K562 (cell line): ENCODE measurements at regions not wholly inside any gene's neighbourhood (a gene's known extent, or its start where the extent isn't known, plus 50 kb on each side); places are given as distances from the start of the nearest gene placed in this dataset.

Experiments used
- ATAC-seq: fragments of 200-7000 bp; cut with Tn5 transposase; 3 replicates; pipeline ENCODE4 v1.9.1; 2020; ENCODE audit warnings: moderate library complexity
- BruUV-seq: library from RNA; stranded (reverse); fragments of 400-500 nt; replicated peaks from 2 replicates; lab custom pipeline; 2021; lab: Mats Ljungman, UMichigan
- CTCF ChIA-PET: fragments of 300-600 bp; formaldehyde crosslinking; extraction: SDS; loops from one replicate; lab custom pipeline; 2021; ENCODE audit warnings: low intra/inter-chr PET ratio; lab: Yijun Ruan, JAX
- POLR2A ChIA-PET: fragments of 300-600, 350-650 bp; sonication (Branson Sonifier 250); formaldehyde crosslinking; extraction: SDS; loops from one replicate; lab custom pipeline; 2021; ENCODE audit warnings: antibody characterized with exemption, inconsistent platforms; lab: Yijun Ruan, JAX
- DNase-seq, 4 experiments: peaks; one replicate each; pipeline versions ENCODE4 v3.0.0 to v3.0.0-alpha.2; 2011 to 2018; ENCODE audit warnings: low spot score in 3 of 4, mixed read lengths in 3 of 4; ENCODE audit errors: extremely low read depth in 1 of 4
- FAIRE-seq: peaks from 2 replicates; lab custom pipeline; 2011; peaks lifted over from hg19 to GRCh38; lab: Jason Lieb, UNC
- H2AFZ ChIP-seq: 2 replicates; pipeline ENCODE4 v1.6.0; 2011; ENCODE audit warnings: low read depth, low read length, control low read depth, inconsistent platforms
- H3K27ac ChIP-seq: fragments of 200-600 bp; 3 replicates; pipeline ENCODE4 v1.8.0; 2011; ENCODE audit warnings: low read depth, mild to moderate bottlenecking, control low read depth, inconsistent platforms, low read length, moderate library complexity, mixed read lengths; ENCODE audit errors: extremely low read depth
- H3K27me3 ChIP-seq, 2 experiments: fragments of 300-600 bp in 1 of 2; 2 replicates in 1 of 2; 3 replicates in 1 of 2; pipeline versions ENCODE4 v1.6.0 to v1.8.0; 2011; ENCODE audit warnings: inconsistent platforms in 2 of 2, low read length in 2 of 2, mild to moderate bottlenecking in 1 of 2, mixed read lengths in 1 of 2, moderate library complexity in 1 of 2; ENCODE audit not compliant: control insufficient read depth in 2 of 2, insufficient read depth in 2 of 2
- H3K36me3 ChIP-seq: fragments of 300-600 bp; 3 replicates; pipeline ENCODE4 v1.8.0; 2011; ENCODE audit warnings: mild to moderate bottlenecking, low read length, inconsistent platforms; ENCODE audit not compliant: control insufficient read depth, insufficient read depth
- H3K4me1 ChIP-seq, 2 experiments: fragments of 200-600 bp in 1 of 2; replicated peaks in 1 of 2; 2 replicates in 1 of 2; 3 replicates in 1 of 2; pipeline versions ENCODE4 v1.5.1 to v1.8.0; 2011; ENCODE audit warnings: inconsistent platforms in 2 of 2, low read length in 2 of 2, mild to moderate bottlenecking in 1 of 2, mixed read lengths in 1 of 2, moderate library complexity in 1 of 2; ENCODE audit not compliant: control insufficient read depth in 2 of 2, insufficient read depth in 2 of 2
- H3K4me2 ChIP-seq: 2 replicates; pipeline ENCODE4 v1.6.1; 2011; ENCODE audit warnings: low read length, control low read depth, inconsistent platforms, mixed read lengths; ENCODE audit not compliant: insufficient read depth
- H3K4me3 ChIP-seq: fragments of 200-600 bp; sonication (generic), shearing (Covaris generic); 2 replicates; pipeline ENCODE4 v1.5.1; 2016; ENCODE audit warnings: control low read depth, inconsistent platforms
- H3K79me2 ChIP-seq: fragments of 200-600 bp; 3 replicates; pipeline ENCODE4 v1.8.0; 2011; ENCODE audit warnings: low read length, inconsistent platforms; ENCODE audit not compliant: control insufficient read depth, insufficient read depth
- H3K9ac ChIP-seq, 2 experiments: 2 replicates each; pipeline versions ENCODE4 v1.6.0 to v1.6.1; 2011; ENCODE audit warnings: low read depth in 2 of 2, low read length in 2 of 2, control low read depth in 1 of 2, inconsistent platforms in 1 of 2, mild to moderate bottlenecking in 1 of 2, mixed read lengths in 1 of 2; ENCODE audit not compliant: insufficient read depth in 1 of 2
- H3K9me1 ChIP-seq: one replicate; pipeline ENCODE4 v1.6.0; 2011; ENCODE audit warnings: inconsistent platforms, mild to moderate bottlenecking, low read length, moderate library complexity; ENCODE audit not compliant: control insufficient read depth, insufficient read depth
- H3K9me3 ChIP-seq: replicated peaks from 2 replicates; pipeline ENCODE4 v1.5.1; 2011; ENCODE audit warnings: low read depth, low read length, inconsistent platforms; ENCODE audit not compliant: control insufficient read depth, insufficient read depth
- H4K20me1 ChIP-seq: replicated peaks from 2 replicates; pipeline ENCODE4 v1.6.1; 2011; ENCODE audit warnings: low read length, inconsistent platforms, mixed read lengths; ENCODE audit not compliant: control insufficient read depth, insufficient read depth
- ATF2 ChIP-seq: sonication (generic); formaldehyde crosslinking; IDR thresholded peaks from 2 replicates; pipeline ENCODE4 v1.8.1; 2022; ENCODE audit warnings: missing genetic modification reagents
- ETS2 ChIP-seq: IDR thresholded peaks from 2 replicates; pipeline ENCODE4 v1.6.1; 2016; ENCODE audit warnings: borderline replicate concordance, missing genetic modification characterization, mild to moderate bottlenecking, moderate library complexity, missing compliant biosample characterization; ENCODE audit not compliant: poor library complexity, severe bottlenecking
- ETV1 ChIP-seq: fragments of 450-650 bp; conservative IDR thresholded peaks from 2 replicates; pipeline ENCODE4 v1.6.1; 2016; ENCODE audit warnings: missing genetic modification characterization, control low read depth, low read depth, missing compliant biosample characterization
- HLTF ChIP-seq: fragments of 450-650 bp; IDR thresholded peaks from 2 replicates; pipeline ENCODE4 v1.6.1; 2016
- HNRNPUL1 ChIP-seq: fragments of 200-400 bp; formaldehyde crosslinking; IDR thresholded peaks from 2 replicates; pipeline ENCODE4 v1.6.1; 2017; ENCODE audit warnings: low read length
- SMAD3 ChIP-seq: fragments of 450-650 bp; formaldehyde crosslinking; conservative IDR thresholded peaks from 2 replicates; pipeline ENCODE4 v1.4.0; 2020; ENCODE audit warnings: mild to moderate bottlenecking
- SMAD4 ChIP-seq: fragments of 250-450 bp; sonication (Bioruptor Pico); conservative IDR thresholded peaks from 2 replicates; pipeline ENCODE4 v1.8.0; 2021; ENCODE audit warnings: inconsistent platforms, mild to moderate bottlenecking, moderate library complexity
- TAF7 ChIP-seq: fragments of 450-650 bp; IDR thresholded peaks from 2 replicates; pipeline ENCODE4 v1.6.1; 2016; ENCODE audit warnings: missing genetic modification characterization, missing compliant biosample characterization
- ZFP36 ChIP-seq: fragments of 150-350 bp; IDR thresholded peaks from 2 replicates; pipeline ENCODE4 v1.6.1; 2018; ENCODE audit warnings: low read length, low read depth; ENCODE audit not compliant: partially characterized antibody
- ZNF696 ChIP-seq: fragments of 250-450 bp; sonication (Bioruptor Pico); conservative IDR thresholded peaks from 2 replicates; pipeline ENCODE4 v1.4.0; 2020; ENCODE audit warnings: mild to moderate bottlenecking, moderate library complexity
- ZNF778 ChIP-seq: fragments of 450-650 bp; formaldehyde crosslinking; IDR thresholded peaks from 2 replicates; pipeline ENCODE4 v1.4.0; 2020; ENCODE audit warnings: mild to moderate bottlenecking, moderate library complexity
- WGBS: fragments of 100-300 bp; shearing (Covaris generic); methylation state at CpG from one replicate; pipeline ENCODE4 v1.1.6; 2016; ENCODE audit warnings: low coverage, mixed read lengths; ENCODE audit not compliant: insufficient coverage; ENCODE audit errors: missing lambda C conversion rate; 5-methylcytosine and 5-hydroxymethylcytosine counted together
- in situ Hi-C: fragments of 300-500 bp; cut with MboI; formaldehyde crosslinking; loops from 4 replicates; pipeline ENCODE4 v1.15.0; 2018; ENCODE audit warnings: inconsistent platforms, mixed read lengths
- intact Hi-C: fragments of 100-400 bp; cut with micrococcal nuclease; formaldehyde crosslinking; loops from 2 replicates; pipeline ENCODE4 v1.14.2; 2022
- TF ChIP-seq, protein P1 (sequence below), 2 experiments: fragments of 150-350 bp in 1 of 2; IDR thresholded peaks; 2 replicates each; pipeline ENCODE4 v1.6.1; 2012 to 2016; ENCODE audit warnings: low read depth in 2 of 2, low read length in 2 of 2, mild to moderate bottlenecking in 1 of 2, moderate library complexity in 1 of 2
- TF ChIP-seq, protein P2 (sequence below): sonication (generic); formaldehyde crosslinking; IDR thresholded peaks from 2 replicates; pipeline ENCODE4 v1.8.0; 2022; ENCODE audit warnings: mild to moderate bottlenecking, missing genetic modification reagents

- WGBS, result 88% methylated on average over 1 of the region's 1 CpG
- no peaks in the 10 kb centered on the region for H3K9me1 ChIP-seq
- CTCF ChIA-PET, result no interaction called here
- TF ChIP-seq HLTF (no peak), SMAD3 (no peak), TAF7 (tag) (no peak), ETS2 (tag) (no peak), SMAD4 (CRISPR knock-in tag) (no peak), HNRNPUL1 (no peak), ZFP36 (no peak), ATF2 (no peak), ZNF696 (CRISPR knock-in tag) (no peak), ZNF778 (CRISPR knock-in tag) (no peak), ETV1 (tag) (no peak)
- TF ChIP-seq, protein P1, sequence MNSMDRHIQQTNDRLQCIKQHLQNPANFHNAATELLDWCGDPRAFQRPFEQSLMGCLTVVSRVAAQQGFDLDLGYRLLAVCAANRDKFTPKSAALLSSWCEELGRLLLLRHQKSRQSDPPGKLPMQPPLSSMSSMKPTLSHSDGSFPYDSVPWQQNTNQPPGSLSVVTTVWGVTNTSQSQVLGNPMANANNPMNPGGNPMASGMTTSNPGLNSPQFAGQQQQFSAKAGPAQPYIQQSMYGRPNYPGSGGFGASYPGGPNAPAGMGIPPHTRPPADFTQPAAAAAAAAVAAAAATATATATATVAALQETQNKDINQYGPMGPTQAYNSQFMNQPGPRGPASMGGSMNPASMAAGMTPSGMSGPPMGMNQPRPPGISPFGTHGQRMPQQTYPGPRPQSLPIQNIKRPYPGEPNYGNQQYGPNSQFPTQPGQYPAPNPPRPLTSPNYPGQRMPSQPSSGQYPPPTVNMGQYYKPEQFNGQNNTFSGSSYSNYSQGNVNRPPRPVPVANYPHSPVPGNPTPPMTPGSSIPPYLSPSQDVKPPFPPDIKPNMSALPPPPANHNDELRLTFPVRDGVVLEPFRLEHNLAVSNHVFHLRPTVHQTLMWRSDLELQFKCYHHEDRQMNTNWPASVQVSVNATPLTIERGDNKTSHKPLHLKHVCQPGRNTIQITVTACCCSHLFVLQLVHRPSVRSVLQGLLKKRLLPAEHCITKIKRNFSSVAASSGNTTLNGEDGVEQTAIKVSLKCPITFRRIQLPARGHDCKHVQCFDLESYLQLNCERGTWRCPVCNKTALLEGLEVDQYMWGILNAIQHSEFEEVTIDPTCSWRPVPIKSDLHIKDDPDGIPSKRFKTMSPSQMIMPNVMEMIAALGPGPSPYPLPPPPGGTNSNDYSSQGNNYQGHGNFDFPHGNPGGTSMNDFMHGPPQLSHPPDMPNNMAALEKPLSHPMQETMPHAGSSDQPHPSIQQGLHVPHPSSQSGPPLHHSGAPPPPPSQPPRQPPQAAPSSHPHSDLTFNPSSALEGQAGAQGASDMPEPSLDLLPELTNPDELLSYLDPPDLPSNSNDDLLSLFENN (IDR thresholded peaks at IDR 0.05; ENCODE audit: low read depth in 2 of 2, low read length in 2 of 2), result no peak
- TF ChIP-seq, protein P2, sequence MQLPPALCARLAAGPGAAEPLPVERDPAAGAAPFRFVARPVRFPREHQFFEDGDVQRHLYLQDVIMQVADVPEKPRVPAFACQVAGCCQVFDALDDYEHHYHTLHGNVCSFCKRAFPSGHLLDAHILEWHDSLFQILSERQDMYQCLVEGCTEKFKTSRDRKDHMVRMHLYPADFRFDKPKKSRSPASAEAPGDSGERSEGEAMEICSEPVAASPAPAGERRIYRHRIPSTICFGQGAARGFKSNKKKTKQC, result no peak
- TF ChIP-seq, all 486 proteins: peak for 0
- FAIRE-seq, result no peak
- H3K79me2 ChIP-seq, result no peaks in the 10 kb centered on the region
- no peak overlapping the region for H3K9ac ChIP-seq
- POLR2A ChIA-PET, result no interaction called here
- peaks cover 16% of the 10 kb centered on the region for H3K9me3 ChIP-seq
- no peaks in the 10 kb centered on the region for H4K20me1 ChIP-seq
- intact Hi-C loops (no loop called here), in situ Hi-C loops (no loop called here)
- H3K27ac ChIP-seq, result no peak overlapping the region
- no peak overlapping the region for H3K4me2 ChIP-seq
- H3K4me1 ChIP-seq, result peaks cover 0 to 22% of the 10 kb centered on the region in 2 experiments; a peak in 2 of 5 replicates
- no peaks in the 10 kb centered on the region; the same call in 2 of the 3 replicates for H3K36me3 ChIP-seq
- no peak overlapping the region for H2AFZ ChIP-seq
- no TSS peak for BruUV-seq
- no peak for ATAC-seq
- DNase-seq, result no peak
- no peak overlapping the region for H3K4me3 ChIP-seq
- H3K27me3 ChIP-seq, result no peaks in the 10 kb centered on the region
Measured at GRCh38 chr10:15459218-15459617, 88.1 kb upstream of the FAM171A1 start.
